GM12864 (cell line): ENCODE measurements at regions not wholly inside any gene's neighbourhood (a gene's known extent, or its start where the extent isn't known, plus 50 kb on each side); places are given as distances from the start of the nearest gene placed in this dataset.

ENCODE experiments used
- DNase-seq: peaks from one replicate; pipeline ENCODE4 v3.0.0-alpha.2; 2011; ENCODE audit warnings: low read depth
- H3K4me3 ChIP-seq: 2 replicates; pipeline ENCODE4 v1.5.1; 2011; ENCODE audit warnings: mild to moderate bottlenecking, low read depth, low read length, control low read depth
- TF ChIP-seq, protein P1 (sequence below): IDR thresholded peaks from 2 replicates; pipeline ENCODE4 v1.5.1; 2011; ENCODE audit warnings: low read depth, mild to moderate bottlenecking, moderate library complexity, low read length, control low read depth, inconsistent platforms; ENCODE audit errors: missing control alignments

DNA sequence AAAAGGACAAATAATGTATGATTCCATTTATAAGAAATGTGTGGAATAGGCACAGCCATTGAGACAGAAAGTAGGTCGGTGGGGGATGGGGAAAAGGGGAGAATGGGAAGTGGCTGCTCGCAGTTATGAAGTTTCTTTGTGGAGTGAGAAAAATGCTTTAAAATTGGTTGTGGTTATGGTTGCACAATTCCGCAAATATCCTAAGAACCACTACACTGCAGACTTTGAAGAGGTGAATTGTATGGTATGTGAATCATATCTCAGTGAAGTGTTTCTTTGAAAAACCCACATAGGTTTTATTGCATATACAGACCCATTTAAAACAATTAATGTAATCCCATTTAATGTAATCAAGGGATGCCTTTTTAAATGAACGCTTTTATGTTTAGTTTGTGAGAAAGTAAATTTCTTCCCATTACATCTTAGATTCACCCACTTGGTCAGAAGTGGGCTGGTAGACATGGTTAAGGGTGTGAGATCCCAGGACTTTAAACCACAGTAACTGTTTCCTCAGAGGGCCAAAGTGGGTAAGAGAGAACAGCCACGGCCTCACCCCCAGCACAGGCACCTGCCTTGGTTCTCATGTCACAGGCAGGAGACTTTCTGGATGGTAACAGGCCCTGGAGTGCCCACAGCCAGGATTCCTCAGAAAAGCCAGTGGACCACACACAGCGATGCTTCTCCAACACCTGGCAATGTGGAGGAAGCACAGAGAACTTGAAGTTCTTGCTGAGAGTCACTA lies 119.3 kb upstream of the GJB6 start:
- no peak for DNase-seq
- no peak overlapping the region for H3K4me3 ChIP-seq
- TF ChIP-seq, protein P1, sequence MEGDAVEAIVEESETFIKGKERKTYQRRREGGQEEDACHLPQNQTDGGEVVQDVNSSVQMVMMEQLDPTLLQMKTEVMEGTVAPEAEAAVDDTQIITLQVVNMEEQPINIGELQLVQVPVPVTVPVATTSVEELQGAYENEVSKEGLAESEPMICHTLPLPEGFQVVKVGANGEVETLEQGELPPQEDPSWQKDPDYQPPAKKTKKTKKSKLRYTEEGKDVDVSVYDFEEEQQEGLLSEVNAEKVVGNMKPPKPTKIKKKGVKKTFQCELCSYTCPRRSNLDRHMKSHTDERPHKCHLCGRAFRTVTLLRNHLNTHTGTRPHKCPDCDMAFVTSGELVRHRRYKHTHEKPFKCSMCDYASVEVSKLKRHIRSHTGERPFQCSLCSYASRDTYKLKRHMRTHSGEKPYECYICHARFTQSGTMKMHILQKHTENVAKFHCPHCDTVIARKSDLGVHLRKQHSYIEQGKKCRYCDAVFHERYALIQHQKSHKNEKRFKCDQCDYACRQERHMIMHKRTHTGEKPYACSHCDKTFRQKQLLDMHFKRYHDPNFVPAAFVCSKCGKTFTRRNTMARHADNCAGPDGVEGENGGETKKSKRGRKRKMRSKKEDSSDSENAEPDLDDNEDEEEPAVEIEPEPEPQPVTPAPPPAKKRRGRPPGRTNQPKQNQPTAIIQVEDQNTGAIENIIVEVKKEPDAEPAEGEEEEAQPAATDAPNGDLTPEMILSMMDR, result no peak

DNA sequence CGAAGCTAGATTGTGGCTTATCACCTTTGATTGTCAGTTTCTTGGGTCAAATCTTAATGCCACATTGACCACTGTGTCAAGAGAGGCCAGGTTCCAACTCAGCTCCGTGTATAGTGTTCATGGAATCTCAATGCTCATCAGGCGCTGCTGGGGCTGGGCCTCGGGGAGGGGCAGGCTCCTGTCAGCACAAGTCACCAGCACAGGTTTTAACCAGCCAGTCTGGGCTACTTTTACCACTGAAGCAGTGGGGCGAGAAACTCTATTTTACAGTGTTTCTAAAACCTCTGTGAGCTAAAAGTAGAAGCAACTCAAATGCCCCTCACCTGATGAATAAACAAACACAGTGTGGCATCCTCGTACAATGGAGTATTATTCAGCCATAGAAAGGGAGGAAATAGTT lies 118.7 kb upstream of the GJB6 start:
- TF ChIP-seq, protein P1, result no peak
- no peak overlapping the region for H3K4me3 ChIP-seq
- no peak for DNase-seq

DNA sequence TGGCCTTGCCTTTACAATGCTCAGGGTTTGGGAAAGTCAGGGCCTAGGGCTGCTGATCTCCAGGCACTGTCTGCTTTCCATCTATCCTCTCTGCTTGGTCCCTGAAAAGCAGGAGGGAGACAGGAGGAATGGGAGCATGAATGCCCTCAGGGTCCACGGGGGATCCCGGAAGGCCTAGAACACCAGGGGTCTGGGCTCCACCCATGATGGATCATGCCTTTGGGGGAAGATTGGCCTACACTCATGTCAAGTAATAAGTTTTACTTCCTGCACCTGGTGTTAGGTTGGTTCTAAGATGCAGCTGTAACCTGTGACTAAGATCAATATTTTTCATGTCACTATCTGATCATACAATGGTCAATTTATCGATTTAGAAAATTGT lies 118.3 kb upstream of the GJB6 start:
- no peak for DNase-seq
- H3K4me3 ChIP-seq, result no peak overlapping the region
- TF ChIP-seq, protein P1, result no peak

- DNase-seq, result no peak
- TF ChIP-seq, protein P1, result no peak
- no peak overlapping the region for H3K4me3 ChIP-seq
Observed at GRCh38 chr13:20349564-20350381, 117.7 kb upstream of the GJB6 start.

- DNase-seq, result no peak
- TF ChIP-seq, protein P1, result no peak
- no peak overlapping the region for H3K4me3 ChIP-seq
Observed at GRCh38 chr13:20348645-20349408, 116.7 kb upstream of the GJB6 start.

DNA sequence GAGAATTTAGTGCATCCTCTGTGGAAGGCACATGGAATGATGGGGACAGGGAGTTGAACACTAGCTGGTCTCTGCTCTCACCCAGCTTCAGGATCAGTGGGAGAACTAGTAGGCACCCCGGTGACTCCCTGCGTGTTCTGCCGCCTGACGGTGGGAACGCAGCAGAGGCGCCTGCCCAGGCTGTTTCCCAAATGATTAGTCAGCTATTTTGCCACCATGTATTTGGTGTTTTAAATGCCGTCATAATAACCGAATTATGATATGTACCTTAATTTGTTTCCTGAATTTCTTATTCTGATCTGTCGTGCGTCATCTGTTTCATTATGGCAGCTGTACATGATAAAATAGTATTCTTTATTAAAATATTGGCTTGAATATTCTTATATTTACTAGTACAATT lies 115.9 kb upstream of the GJB6 start:
- TF ChIP-seq, protein P1, result no peak
- no peak for DNase-seq
- no peak overlapping the region for H3K4me3 ChIP-seq
